Mesothelial cell of epicardium (in vitro differentiated cells): ENCODE measurements at regions not wholly inside any gene's neighbourhood (a gene's known extent, or its start where the extent isn't known, plus 50 kb on each side); places are given as distances from the start of the nearest gene placed in this dataset.

Source experiments
- DNase-seq, 2 experiments: peaks; one replicate each; pipeline ENCODE4 v3.0.0; 2021; ENCODE audit warnings: low spot score in 2 of 2; ENCODE audit not compliant: unreplicated experiment in 2 of 2
- H3K27ac Mint-ChIP-seq: 2 replicates; pipeline ENCODE4 v1.8.0; 2021; ENCODE audit warnings: mixed read lengths
- H3K27me3 Mint-ChIP-seq: 2 replicates; pipeline ENCODE4 v1.8.0; 2021; ENCODE audit warnings: low read depth, mixed read lengths
- H3K36me3 Mint-ChIP-seq: 2 replicates; pipeline ENCODE4 v1.8.0; 2021; ENCODE audit warnings: mixed read lengths
- H3K4me1 Mint-ChIP-seq: 2 replicates; pipeline ENCODE4 v1.8.0; 2021; ENCODE audit warnings: mixed read lengths
- H3K4me3 Mint-ChIP-seq: 2 replicates; pipeline ENCODE4 v1.8.0; 2021; ENCODE audit warnings: mild to moderate bottlenecking, moderate library complexity, mixed read lengths
- H3K9me3 Mint-ChIP-seq: 2 replicates; pipeline ENCODE4 v1.8.0; 2021; ENCODE audit warnings: mixed read lengths
- CTCF ChIP-seq: fragments of 200-600 bp; sonication (generic); IDR thresholded peaks from one replicate; pipeline ENCODE4 v1.5.0; 2021; ENCODE audit warnings: antibody characterized with exemption; ENCODE audit not compliant: unreplicated experiment

GRCh38 chr18:24937639-24938275 lies 414.2 kb downstream of the ZNF521 start:
- Mint-ChIP-seq H3K4me3 (no peak overlapping the region), H3K27me3 (peaks cover 7% of the 10 kb centered on the region), H3K4me1 (no peaks in the 10 kb centered on the region), H3K36me3 (no peaks in the 10 kb centered on the region), H3K27ac (no peak overlapping the region), H3K9me3 (no peaks in the 10 kb centered on the region)
- TF ChIP-seq CTCF = no peak
- no peak for DNase-seq

- no peak overlapping the region for H3K4me3 Mint-ChIP-seq
- H3K36me3 Mint-ChIP-seq = no peaks in the 10 kb centered on the region
- TF ChIP-seq CTCF = no peak
- DNase-seq = no peak
- H3K4me1 Mint-ChIP-seq = no peaks in the 10 kb centered on the region
- no peaks in the 10 kb centered on the region for H3K9me3 Mint-ChIP-seq
- no peak overlapping the region for H3K27ac Mint-ChIP-seq
- H3K27me3 Mint-ChIP-seq = peaks cover 3% of the 10 kb centered on the region
Measured at GRCh38 chr18:24940416-24940815, 411.6 kb downstream of the ZNF521 start.

- Mint-ChIP-seq H3K4me3 (no peak overlapping the region), H3K9me3 (no peaks in the 10 kb centered on the region), H3K36me3 (no peaks in the 10 kb centered on the region), H3K4me1 (no peaks in the 10 kb centered on the region), H3K27ac (no peak overlapping the region), H3K27me3 (peaks cover 1% of the 10 kb centered on the region)
- TF ChIP-seq CTCF = no peak
- DNase-seq = no peak
Measured at GRCh38 chr18:24941174-24941951, 410.6 kb downstream of the ZNF521 start.

- H3K36me3 Mint-ChIP-seq = no peaks in the 10 kb centered on the region
- peaks cover 2% of the 10 kb centered on the region for H3K27me3 Mint-ChIP-seq
- no peaks in the 10 kb centered on the region for H3K4me1 Mint-ChIP-seq
- H3K9me3 Mint-ChIP-seq = no peaks in the 10 kb centered on the region
- no peak for DNase-seq
- no peak overlapping the region for H3K4me3 Mint-ChIP-seq
- TF ChIP-seq CTCF = no peak
- H3K27ac Mint-ChIP-seq = no peak overlapping the region
Measured at GRCh38 chr18:24942144-24942543, 409.8 kb downstream of the ZNF521 start.

GRCh38 chr18:24947521-24948305 lies 404.3 kb downstream of the ZNF521 start:
- Mint-ChIP-seq H3K4me3 (no peak overlapping the region), H3K36me3 (no peaks in the 10 kb centered on the region), H3K4me1 (no peaks in the 10 kb centered on the region), H3K9me3 (peaks cover 4% of the 10 kb centered on the region), H3K27me3 (peaks cover 21% of the 10 kb centered on the region), H3K27ac (no peak overlapping the region)
- no peak for TF ChIP-seq CTCF
- DNase-seq = no peak
